ENCODE measurements at regions not wholly inside any gene's neighbourhood (a gene's known extent, or its start where the extent isn't known, plus 50 kb on each side); places are given as distances from the start of the nearest gene placed in this dataset.

GRCh38 chr5:20266066-20266465, 278.1 kb upstream of the CDH18 start:
- no peak for DNase-seq

- DNase-seq = no peak
These were observed 274.9 kb upstream of the CDH18 start for GRCh38 chr5:20262896-20263295.

GRCh38 chr5:20254748-20255147, 266.7 kb upstream of the CDH18 start:
- no peak for DNase-seq

GRCh38 chr5:20248118-20248517, 260.1 kb upstream of the CDH18 start:
- DNase-seq = no peak

- DNase-seq = no peak
These were observed 257.5 kb upstream of the CDH18 start for GRCh38 chr5:20245432-20245974.

- DNase-seq = no peak
These were observed 253.4 kb upstream of the CDH18 start for GRCh38 chr5:20241351-20241750.

- no peak for DNase-seq
These were observed 243.0 kb upstream of the CDH18 start for GRCh38 chr5:20231040-20231439.

GRCh38 chr5:20230010-20230409, 242.0 kb upstream of the CDH18 start:
- no peak for DNase-seq

- DNase-seq = no peak
These were observed 241.5 kb upstream of the CDH18 start for GRCh38 chr5:20229303-20230005.

- no peak for DNase-seq
These were observed 237.0 kb upstream of the CDH18 start for GRCh38 chr5:20224966-20225365.

GRCh38 chr5:20224046-20224445, 236.0 kb upstream of the CDH18 start:
- DNase-seq = no peak

- DNase-seq = no peak
These were observed 235.5 kb upstream of the CDH18 start for GRCh38 chr5:20223451-20223850.

- DNase-seq = no peak
These were observed 227.3 kb upstream of the CDH18 start for GRCh38 chr5:20215257-20215656.

GRCh38 chr5:20213803-20214202, 225.8 kb upstream of the CDH18 start:
- DNase-seq = no peak

- DNase-seq = no peak
These were observed 224.7 kb upstream of the CDH18 start for GRCh38 chr5:20212701-20213100.

GRCh38 chr5:20166456-20166855, 178.5 kb upstream of the CDH18 start:
- no peak for DNase-seq

GRCh38 chr5:20158006-20158405, 170.0 kb upstream of the CDH18 start:
- DNase-seq = no peak

- no peak for DNase-seq
These were observed 169.1 kb upstream of the CDH18 start for GRCh38 chr5:20157089-20157488.

- no peak for DNase-seq
These were observed 157.2 kb upstream of the CDH18 start for GRCh38 chr5:20145240-20145639.

GRCh38 chr5:20129501-20129900, 141.5 kb upstream of the CDH18 start:
- DNase-seq = no peak

GRCh38 chr5:20128343-20128742, 140.3 kb upstream of the CDH18 start:
- no peak for DNase-seq

GRCh38 chr5:20114526-20114925, 126.5 kb upstream of the CDH18 start:
- no peak for DNase-seq

- DNase-seq = no peak
These were observed 125.9 kb upstream of the CDH18 start for GRCh38 chr5:20113931-20114330.

GRCh38 chr5:20113031-20113715, 125.2 kb upstream of the CDH18 start:
- DNase-seq = peak; percentile 41

- no peak for DNase-seq
These were observed 121.3 kb upstream of the CDH18 start for GRCh38 chr5:20109326-20109725.

All from amniotic stem cell (primary cell).